Peyer's patch (tissue), 4 donors: ENCODE measurements at regions not wholly inside any gene's neighbourhood (a gene's known extent, or its start where the extent isn't known, plus 50 kb on each side); places are given as distances from the start of the nearest gene placed in this dataset.

Experiments used
- DNase-seq, 3 donors: peaks; one replicate each; pipeline ENCODE4 v3.0.0-alpha.2; 2017 to 2019
- H3K27ac ChIP-seq, 4 donors: fragments of 200-600 bp; sonication (generic); one replicate each; pipeline ENCODE4 v1.5.1; 2016 to 2019
- H3K27me3 ChIP-seq, 2 donors: fragments of 200-600 bp; sonication (generic); one replicate each; pipeline ENCODE4 v1.5.1; 2019
- H3K36me3 ChIP-seq, 3 donors: fragments of 200-600 bp; sonication (generic); one replicate each; pipeline ENCODE4 v1.5.1; 2016 to 2019
- H3K4me1 ChIP-seq, 4 donors: fragments of 200-600 bp; sonication (generic); one replicate each; pipeline ENCODE4 v1.5.1; 2016 to 2019
- H3K4me3 ChIP-seq, 4 donors: fragments of 200-600 bp; sonication (generic); 1 replicate in 3 of 4; 2 replicates in 1 of 4; pipeline ENCODE4 v1.5.1; 2016 to 2019; ENCODE audit warnings: mild to moderate bottlenecking in 1 of 4
- H3K9me3 ChIP-seq, 4 donors: fragments of 200-600 bp; sonication (generic); one replicate each; pipeline ENCODE4 v1.5.1; 2016 to 2019; ENCODE audit warnings: mild to moderate bottlenecking in 1 of 4
- POLR2A ChIP-seq, 2 donors: fragments of 450-650 bp; IDR thresholded peaks; one replicate each; pipeline ENCODE4 v1.5.1; 2017; ENCODE audit warnings: antibody characterized with exemption in 2 of 2, mild to moderate bottlenecking in 2 of 2, moderate library complexity in 2 of 2
- TF ChIP-seq, protein P1 (sequence below), 6 experiments: fragments of 450-650 bp in 4 of 6; fragments of 200-600 bp in 2 of 6; sonication (generic) in 1 of 6; IDR thresholded peaks; one replicate each; pipeline ENCODE4 v1.5.1; 2017 to 2019; ENCODE audit warnings: antibody characterized with exemption in 6 of 6, mild to moderate bottlenecking in 3 of 6, moderate library complexity in 1 of 6

GRCh38 chr9:75657015-75657414 lies 233.5 kb upstream of the PCSK5 start:
- no peaks in the 10 kb centered on the region for H3K4me1 ChIP-seq
- H3K9me3 ChIP-seq, result no peaks in the 10 kb centered on the region
- no peak overlapping the region for H3K4me3 ChIP-seq
- no peaks in the 10 kb centered on the region for H3K36me3 ChIP-seq
- H3K27me3 ChIP-seq, result no peaks in the 10 kb centered on the region
- no peak for TF ChIP-seq POLR2A (IDR thresholded peaks at IDR 0.05)
- TF ChIP-seq, protein P1, sequence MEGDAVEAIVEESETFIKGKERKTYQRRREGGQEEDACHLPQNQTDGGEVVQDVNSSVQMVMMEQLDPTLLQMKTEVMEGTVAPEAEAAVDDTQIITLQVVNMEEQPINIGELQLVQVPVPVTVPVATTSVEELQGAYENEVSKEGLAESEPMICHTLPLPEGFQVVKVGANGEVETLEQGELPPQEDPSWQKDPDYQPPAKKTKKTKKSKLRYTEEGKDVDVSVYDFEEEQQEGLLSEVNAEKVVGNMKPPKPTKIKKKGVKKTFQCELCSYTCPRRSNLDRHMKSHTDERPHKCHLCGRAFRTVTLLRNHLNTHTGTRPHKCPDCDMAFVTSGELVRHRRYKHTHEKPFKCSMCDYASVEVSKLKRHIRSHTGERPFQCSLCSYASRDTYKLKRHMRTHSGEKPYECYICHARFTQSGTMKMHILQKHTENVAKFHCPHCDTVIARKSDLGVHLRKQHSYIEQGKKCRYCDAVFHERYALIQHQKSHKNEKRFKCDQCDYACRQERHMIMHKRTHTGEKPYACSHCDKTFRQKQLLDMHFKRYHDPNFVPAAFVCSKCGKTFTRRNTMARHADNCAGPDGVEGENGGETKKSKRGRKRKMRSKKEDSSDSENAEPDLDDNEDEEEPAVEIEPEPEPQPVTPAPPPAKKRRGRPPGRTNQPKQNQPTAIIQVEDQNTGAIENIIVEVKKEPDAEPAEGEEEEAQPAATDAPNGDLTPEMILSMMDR (IDR thresholded peaks at IDR 0.05), result no peak
- DNase-seq, result no peak
- no peak overlapping the region for H3K27ac ChIP-seq

- Histone ChIP-seq H3K36me3 (no peaks in the 10 kb centered on the region), H3K27ac (no peak overlapping the region), H3K4me3 (no peak overlapping the region), H3K9me3 (no peaks in the 10 kb centered on the region), H3K4me1 (no peaks in the 10 kb centered on the region), H3K27me3 (no peaks in the 10 kb centered on the region)
- no peak for TF ChIP-seq POLR2A (IDR thresholded peaks at IDR 0.05)
- TF ChIP-seq, protein P1 (IDR thresholded peaks at IDR 0.05), result no peak
- no peak for DNase-seq
These were observed 232.1 kb upstream of the PCSK5 start for GRCh38 chr9:75658301-75658905.

GRCh38 chr9:75664597-75664996 lies 225.9 kb upstream of the PCSK5 start:
- H3K4me1 ChIP-seq, result no peaks in the 10 kb centered on the region
- no peak for DNase-seq
- H3K27me3 ChIP-seq, result no peaks in the 10 kb centered on the region
- H3K4me3 ChIP-seq, result no peak overlapping the region
- TF ChIP-seq, protein P1 (IDR thresholded peaks at IDR 0.05), result no peak
- no peak for TF ChIP-seq POLR2A (IDR thresholded peaks at IDR 0.05)
- no peaks in the 10 kb centered on the region for H3K36me3 ChIP-seq
- no peaks in the 10 kb centered on the region for H3K9me3 ChIP-seq
- H3K27ac ChIP-seq, result no peak overlapping the region

- Histone ChIP-seq H3K27me3 (no peaks in the 10 kb centered on the region), H3K27ac (no peak overlapping the region), H3K4me1 (peaks cover 0 to 5% (median 0%) of the 10 kb centered on the region in 4 donors), H3K4me3 (no peak overlapping the region), H3K36me3 (no peaks in the 10 kb centered on the region), H3K9me3 (no peaks in the 10 kb centered on the region)
- TF ChIP-seq, protein P1 (IDR thresholded peaks at IDR 0.05), result no peak
- TF ChIP-seq POLR2A (IDR thresholded peaks at IDR 0.05), result no peak
- DNase-seq, result no peak
These were observed 223.5 kb upstream of the PCSK5 start for GRCh38 chr9:75666856-75667554.

DNA sequence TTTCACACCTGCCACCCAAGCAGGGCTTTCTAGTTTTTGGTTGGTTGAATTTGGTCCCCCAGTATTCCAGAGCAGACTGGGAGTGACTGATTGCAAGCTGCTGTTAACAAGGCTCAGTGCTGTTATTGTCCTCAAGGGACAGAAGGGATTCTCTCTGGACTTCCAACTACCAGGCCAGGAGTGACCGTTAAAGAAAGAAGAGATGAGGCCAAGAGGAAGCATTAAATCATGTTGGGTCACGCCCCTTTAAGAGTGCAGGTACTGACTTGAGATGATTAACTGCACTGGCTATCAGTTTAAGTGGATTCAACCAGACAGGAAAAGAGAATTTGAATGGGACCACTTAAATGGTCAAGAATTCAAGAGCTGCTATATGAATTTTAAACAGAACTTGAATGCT lies 220.8 kb upstream of the PCSK5 start:
- no peak for DNase-seq
- no peaks in the 10 kb centered on the region for H3K9me3 ChIP-seq
- H3K36me3 ChIP-seq, result no peaks in the 10 kb centered on the region
- TF ChIP-seq, protein P1 (IDR thresholded peaks at IDR 0.05), result no peak
- TF ChIP-seq POLR2A (IDR thresholded peaks at IDR 0.05), result no peak
- H3K27ac ChIP-seq, result no peak overlapping the region
- H3K4me3 ChIP-seq, result no peak overlapping the region
- peaks cover 0 to 5% (median 0%) of the 10 kb centered on the region in 4 donors for H3K4me1 ChIP-seq
- no peaks in the 10 kb centered on the region for H3K27me3 ChIP-seq
